Astrocyte (in vitro differentiated cells and primary cell): ENCODE measurements at regions not wholly inside any gene's neighbourhood (a gene's known extent, or its start where the extent isn't known, plus 50 kb on each side); places are given as distances from the start of the nearest gene placed in this dataset.

Source experiments
- DNase-seq: peaks from one replicate; pipeline ENCODE4 v3.0.0-alpha.2; 2010; ENCODE audit warnings: low read depth
- FAIRE-seq: peaks from 2 replicates; lab custom pipeline; 2011; peaks lifted over from hg19 to GRCh38; lab: Jason Lieb, UNC
- H2AFZ ChIP-seq: 2 replicates; pipeline ENCODE4 v1.6.0; 2012; ENCODE audit warnings: low read depth, low read length, inconsistent platforms
- H3K27ac ChIP-seq: 2 replicates; pipeline ENCODE4 v1.5.1; 2011; ENCODE audit warnings: low read depth, low read length, inconsistent platforms
- H3K27me3 ChIP-seq: 2 replicates; pipeline ENCODE4 v1.6.0; 2011; ENCODE audit warnings: low read length, inconsistent platforms; ENCODE audit not compliant: insufficient read depth
- H3K36me3 ChIP-seq: 2 replicates; pipeline ENCODE4 v1.5.1; 2011; ENCODE audit warnings: low read length, inconsistent platforms; ENCODE audit not compliant: insufficient read depth
- H3K4me1 ChIP-seq: 2 replicates; pipeline ENCODE4 v1.5.1; 2011; ENCODE audit warnings: low read length, inconsistent platforms; ENCODE audit not compliant: insufficient read depth
- H3K4me2 ChIP-seq: 2 replicates; pipeline ENCODE4 v1.6.0; 2012; ENCODE audit warnings: low read length, inconsistent platforms
- H3K4me3 ChIP-seq: 2 replicates; pipeline ENCODE4 v1.5.1; 2011; ENCODE audit warnings: low read depth, mild to moderate bottlenecking, low read length, inconsistent platforms; ENCODE audit not compliant: insufficient read depth
- H3K79me2 ChIP-seq: 2 replicates; pipeline ENCODE4 v1.6.0; 2012; ENCODE audit warnings: mild to moderate bottlenecking, low read length, inconsistent platforms; ENCODE audit not compliant: insufficient read depth
- H3K9ac ChIP-seq: 2 replicates; pipeline ENCODE4 v1.6.0; 2012; ENCODE audit warnings: mild to moderate bottlenecking, low read length, inconsistent platforms
- H3K9me3 ChIP-seq: 2 replicates; pipeline ENCODE4 v1.5.1; 2012; ENCODE audit warnings: low read depth, mild to moderate bottlenecking, low read length, inconsistent platforms; ENCODE audit not compliant: insufficient read depth
- H4K20me1 ChIP-seq: 2 replicates; pipeline ENCODE4 v1.6.0; 2012; ENCODE audit warnings: low read length, inconsistent platforms; ENCODE audit not compliant: insufficient read depth
- H3K27ac Mint-ChIP-seq: one replicate; pipeline ENCODE4 v1.8.0; 2021; ENCODE audit warnings: mild to moderate bottlenecking, mixed read lengths; ENCODE audit not compliant: unreplicated experiment
- H3K27me3 Mint-ChIP-seq: one replicate; pipeline ENCODE4 v1.8.0; 2021; ENCODE audit warnings: low read depth, mixed read lengths; ENCODE audit not compliant: unreplicated experiment
- H3K36me3 Mint-ChIP-seq: one replicate; pipeline ENCODE4 v1.8.0; 2021; ENCODE audit warnings: low read depth, mixed read lengths; ENCODE audit not compliant: unreplicated experiment
- H3K4me1 Mint-ChIP-seq: one replicate; pipeline ENCODE4 v1.8.0; 2021; ENCODE audit warnings: low read depth, mixed read lengths; ENCODE audit not compliant: unreplicated experiment
- H3K4me3 Mint-ChIP-seq: one replicate; pipeline ENCODE4 v1.8.0; 2021; ENCODE audit warnings: mild to moderate bottlenecking, moderate library complexity, mixed read lengths; ENCODE audit not compliant: unreplicated experiment
- H3K9me3 Mint-ChIP-seq: one replicate; pipeline ENCODE4 v1.8.0; 2021; ENCODE audit warnings: mild to moderate bottlenecking, mixed read lengths; ENCODE audit not compliant: unreplicated experiment
- EZH2 ChIP-seq: IDR thresholded peaks from 2 replicates; pipeline ENCODE4 v1.6.1; 2012; ENCODE audit warnings: mild to moderate bottlenecking, low read length, inconsistent platforms; ENCODE audit not compliant: insufficient read depth
- TF ChIP-seq, protein P1 (sequence below): IDR thresholded peaks from 2 replicates; pipeline ENCODE4 v1.5.1; 2011; ENCODE audit warnings: low read depth, mild to moderate bottlenecking, inconsistent platforms, low read length, moderate library complexity; ENCODE audit not compliant: insufficient read depth

DNA sequence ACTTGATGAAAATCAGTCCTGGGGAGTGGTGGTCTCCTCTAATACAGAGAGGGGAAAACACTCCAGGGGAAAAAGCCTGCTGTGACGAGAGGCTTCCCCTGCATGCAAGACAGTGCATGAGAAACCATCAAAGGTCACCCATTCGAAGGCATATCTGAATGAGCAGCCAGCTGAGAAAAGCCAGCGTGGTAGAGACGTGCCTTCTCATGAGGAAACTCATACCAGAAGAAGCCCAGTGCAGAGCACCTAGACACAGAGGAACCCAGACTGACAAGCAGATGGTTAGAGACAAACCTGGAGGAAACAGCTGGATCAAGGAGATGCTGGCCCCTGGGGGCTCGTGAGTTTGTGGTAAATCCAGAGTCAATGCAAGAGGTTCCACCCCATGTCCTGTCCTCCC, 534.8 kb downstream of the BRD1 start:
- no peak for FAIRE-seq

DNA sequence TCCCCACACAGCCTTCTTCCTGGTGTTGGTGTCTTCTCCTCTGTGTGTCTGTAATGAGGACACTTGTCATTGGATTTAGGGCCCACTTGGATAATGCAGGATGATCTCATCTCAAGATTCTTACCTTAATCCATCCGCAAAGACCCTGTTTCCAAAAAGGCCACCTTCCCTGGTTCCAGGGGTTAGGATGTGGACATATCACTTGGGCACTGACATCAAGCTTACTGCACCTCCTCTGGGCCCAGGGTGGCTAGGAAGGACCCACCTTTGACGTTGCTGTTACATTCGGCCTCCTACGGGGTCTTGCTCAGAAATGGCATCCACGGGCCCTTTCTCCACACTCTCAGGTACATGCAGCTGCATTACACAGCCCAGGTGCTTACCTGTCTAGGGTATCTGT, 535.9 kb downstream of the BRD1 start:
- FAIRE-seq (no peak), DNase-seq (no peak)
- H3K36me3 ChIP-seq = no peaks in the 10 kb centered on the region
- no peak overlapping the region for H3K9ac ChIP-seq
- H3K27me3 ChIP-seq = no peaks in the 10 kb centered on the region
- Mint-ChIP-seq H3K27ac (no peak overlapping the region), H3K4me3 (no peak overlapping the region), H3K27me3 (peaks cover 39% of the 10 kb centered on the region), H3K36me3 (no peaks in the 10 kb centered on the region), H3K4me1 (peaks cover 4% of the 10 kb centered on the region), H3K9me3 (peaks cover 30% of the 10 kb centered on the region)
- no peaks in the 10 kb centered on the region for H3K4me1 ChIP-seq
- no peak overlapping the region for H3K4me3 ChIP-seq
- no peak for TF ChIP-seq EZH2
- TF ChIP-seq, protein P1, sequence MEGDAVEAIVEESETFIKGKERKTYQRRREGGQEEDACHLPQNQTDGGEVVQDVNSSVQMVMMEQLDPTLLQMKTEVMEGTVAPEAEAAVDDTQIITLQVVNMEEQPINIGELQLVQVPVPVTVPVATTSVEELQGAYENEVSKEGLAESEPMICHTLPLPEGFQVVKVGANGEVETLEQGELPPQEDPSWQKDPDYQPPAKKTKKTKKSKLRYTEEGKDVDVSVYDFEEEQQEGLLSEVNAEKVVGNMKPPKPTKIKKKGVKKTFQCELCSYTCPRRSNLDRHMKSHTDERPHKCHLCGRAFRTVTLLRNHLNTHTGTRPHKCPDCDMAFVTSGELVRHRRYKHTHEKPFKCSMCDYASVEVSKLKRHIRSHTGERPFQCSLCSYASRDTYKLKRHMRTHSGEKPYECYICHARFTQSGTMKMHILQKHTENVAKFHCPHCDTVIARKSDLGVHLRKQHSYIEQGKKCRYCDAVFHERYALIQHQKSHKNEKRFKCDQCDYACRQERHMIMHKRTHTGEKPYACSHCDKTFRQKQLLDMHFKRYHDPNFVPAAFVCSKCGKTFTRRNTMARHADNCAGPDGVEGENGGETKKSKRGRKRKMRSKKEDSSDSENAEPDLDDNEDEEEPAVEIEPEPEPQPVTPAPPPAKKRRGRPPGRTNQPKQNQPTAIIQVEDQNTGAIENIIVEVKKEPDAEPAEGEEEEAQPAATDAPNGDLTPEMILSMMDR = no peak
- H4K20me1 ChIP-seq = no peaks in the 10 kb centered on the region
- no peak overlapping the region for H3K4me2 ChIP-seq
- H3K9me3 ChIP-seq = peaks cover 5% of the 10 kb centered on the region
- H3K79me2 ChIP-seq = no peaks in the 10 kb centered on the region
- no peak overlapping the region for H3K27ac ChIP-seq
- H2AFZ ChIP-seq = no peak overlapping the region

More for the DNA sequence above, 534.8 kb downstream of the BRD1 start:
- no peak overlapping the region for H3K4me3 ChIP-seq
- H3K36me3 ChIP-seq = no peaks in the 10 kb centered on the region
- no peak overlapping the region for H2AFZ ChIP-seq
- TF ChIP-seq, protein P1 = no peak
- TF ChIP-seq EZH2 = no peak
- H3K27me3 ChIP-seq = no peaks in the 10 kb centered on the region
- no peak overlapping the region for H3K9ac ChIP-seq
- Mint-ChIP-seq H3K27me3 (peaks cover 45% of the 10 kb centered on the region), H3K4me3 (no peak overlapping the region), H3K36me3 (no peaks in the 10 kb centered on the region), H3K4me1 (peaks cover 5% of the 10 kb centered on the region), H3K9me3 (peaks cover 30% of the 10 kb centered on the region), H3K27ac (no peak overlapping the region)
- H3K4me2 ChIP-seq = no peak overlapping the region
- no peak for DNase-seq
- no peak overlapping the region for H3K27ac ChIP-seq
- no peaks in the 10 kb centered on the region for H3K4me1 ChIP-seq
- H4K20me1 ChIP-seq = no peaks in the 10 kb centered on the region
- H3K79me2 ChIP-seq = no peaks in the 10 kb centered on the region
- peaks cover 8% of the 10 kb centered on the region for H3K9me3 ChIP-seq

DNA sequence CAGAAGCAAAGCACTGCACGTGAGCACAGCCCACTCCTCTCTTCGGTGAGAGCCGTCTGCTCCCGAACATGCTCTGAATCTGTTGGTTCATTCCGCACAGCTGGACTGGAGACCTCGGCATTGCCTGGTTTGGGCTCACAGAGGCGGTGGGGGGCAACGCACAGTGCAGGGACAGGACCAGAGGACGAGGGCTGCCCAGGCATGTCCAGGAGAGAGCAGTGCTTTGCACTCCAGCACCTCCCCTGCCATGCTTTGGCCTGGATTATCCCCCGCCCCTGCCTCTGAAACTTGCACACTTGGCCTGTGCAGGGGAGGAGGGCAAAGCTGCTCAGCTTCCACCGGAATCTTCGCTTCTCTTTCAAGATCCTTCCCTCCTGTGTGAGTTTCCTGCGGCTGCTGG, 536.5 kb downstream of the BRD1 start:
- Histone ChIP-seq H4K20me1 (no peaks in the 10 kb centered on the region), H2AFZ (no peak overlapping the region), H3K9ac (no peak overlapping the region), H3K79me2 (no peaks in the 10 kb centered on the region), H3K4me2 (no peak overlapping the region), H3K27ac (no peak overlapping the region), H3K4me1 (no peaks in the 10 kb centered on the region), H3K4me3 (no peak overlapping the region), H3K36me3 (no peaks in the 10 kb centered on the region), H3K27me3 (no peaks in the 10 kb centered on the region), H3K9me3 (peaks cover 5% of the 10 kb centered on the region)
- H3K27me3 Mint-ChIP-seq = peaks cover 38% of the 10 kb centered on the region
- FAIRE-seq (no peak), DNase-seq (no peak)
- H3K4me1 Mint-ChIP-seq = peaks cover 4% of the 10 kb centered on the region
- peaks cover 30% of the 10 kb centered on the region for H3K9me3 Mint-ChIP-seq
- H3K36me3 Mint-ChIP-seq = no peaks in the 10 kb centered on the region
- H3K27ac Mint-ChIP-seq = no peak overlapping the region
- TF ChIP-seq, protein P1 = no peak
- TF ChIP-seq EZH2 = no peak
- H3K4me3 Mint-ChIP-seq = no peak overlapping the region
